ENCODE measurements at regions not wholly inside any gene's neighbourhood (a gene's known extent, or its start where the extent isn't known, plus 50 kb on each side); places are given as distances from the start of the nearest gene placed in this dataset.

- no peaks in the 10 kb centered on the region for H3K27me3 ChIP-seq (ENCODE audit: insufficient read depth, low read length, poor library complexity, severe bottlenecking)
- TF ChIP-seq CTCF (conservative IDR thresholded peaks at IDR 0.05; ENCODE audit: low read length) (no peak), EZH2phosphoT487 (IDR thresholded peaks at IDR 0.05; ENCODE audit: borderline replicate concordance) (no peak)
- no peak overlapping the region for H3K4me2 ChIP-seq (ENCODE audit: low read depth, low read length, poor library complexity, severe bottlenecking)
- no peak overlapping the region for H2AFZ ChIP-seq (ENCODE audit: low read length)
- no peaks in the 10 kb centered on the region for H3K79me2 ChIP-seq (ENCODE audit: insufficient read depth, low read length)
- H3K9ac ChIP-seq (ENCODE audit: low read depth, low read length, poor library complexity, severe bottlenecking) = no peak overlapping the region
- H3K4me1 ChIP-seq (ENCODE audit: insufficient read depth, low read length, poor library complexity, severe bottlenecking) = peaks cover 14% of the 10 kb centered on the region
- H3K4me3 ChIP-seq (ENCODE audit: low read length, poor library complexity, severe bottlenecking) = no peak overlapping the region
- H3K9me3 ChIP-seq (ENCODE audit: insufficient read depth, low read depth, low read length) = no peaks in the 10 kb centered on the region
- no peaks in the 10 kb centered on the region for H3K36me3 ChIP-seq (ENCODE audit: insufficient read depth, low read length)
- H3F3A ChIP-seq (ENCODE audit: low read depth) = peaks cover 8% of the 10 kb centered on the region
- H3K9me2 ChIP-seq (replicated peaks; ENCODE audit: low read depth, low read length) = no peaks in the 10 kb centered on the region
- no peaks in the 10 kb centered on the region for H4K20me1 ChIP-seq (ENCODE audit: insufficient read depth, low read length, poor library complexity, severe bottlenecking)
Observed at GRCh38 chr3:162139841-162140240, 643.2 kb downstream of the OTOL1 start.

DNA sequence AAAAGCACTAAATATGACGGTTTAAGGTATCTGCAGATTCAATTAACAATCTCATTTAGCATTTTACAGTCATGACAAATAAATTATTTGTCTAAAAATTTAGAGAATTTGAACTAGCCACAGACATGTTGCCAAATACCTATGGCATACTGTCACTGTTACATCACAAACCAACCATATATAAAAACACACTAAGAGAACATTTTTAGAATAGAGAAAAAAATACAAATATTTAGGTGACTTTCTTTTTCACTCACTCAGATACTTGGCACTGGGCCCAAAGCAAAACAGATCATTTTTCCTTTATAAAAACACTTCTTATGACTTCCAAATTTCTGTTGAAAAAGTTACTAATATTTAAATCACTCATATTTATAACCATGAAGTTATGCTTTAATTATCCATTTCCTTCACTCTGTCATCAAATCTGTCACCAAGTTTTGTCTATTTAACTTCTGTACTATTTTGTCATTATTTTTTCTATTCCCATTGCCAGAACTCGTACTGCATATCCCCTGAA lies 644.7 kb downstream of the OTOL1 start:
- Histone ChIP-seq H3K79me2 (ENCODE audit: insufficient read depth, low read length) (no peaks in the 10 kb centered on the region), H4K20me1 (ENCODE audit: insufficient read depth, low read length, poor library complexity, severe bottlenecking) (no peaks in the 10 kb centered on the region), H3F3A (ENCODE audit: low read depth) (no peaks in the 10 kb centered on the region), H3K9me3 (ENCODE audit: insufficient read depth, low read depth, low read length) (no peaks in the 10 kb centered on the region), H3K4me2 (ENCODE audit: low read depth, low read length, poor library complexity, severe bottlenecking) (no peak overlapping the region), H3K27me3 (ENCODE audit: insufficient read depth, low read length, poor library complexity, severe bottlenecking) (no peaks in the 10 kb centered on the region), H3K36me3 (ENCODE audit: insufficient read depth, low read length) (no peaks in the 10 kb centered on the region), H3K9ac (ENCODE audit: low read depth, low read length, poor library complexity, severe bottlenecking) (no peak overlapping the region), H3K4me3 (ENCODE audit: low read length, poor library complexity, severe bottlenecking) (no peak overlapping the region), H2AFZ (ENCODE audit: low read length) (no peak overlapping the region; the same call in 1 of the 2 replicates), H3K9me2 (replicated peaks; ENCODE audit: low read depth, low read length) (no peaks in the 10 kb centered on the region), H3K4me1 (ENCODE audit: insufficient read depth, low read length, poor library complexity, severe bottlenecking) (peaks cover 6% of the 10 kb centered on the region)
- no peak for TF ChIP-seq EZH2phosphoT487 (IDR thresholded peaks at IDR 0.05; ENCODE audit: borderline replicate concordance)
- no peak for TF ChIP-seq CTCF (conservative IDR thresholded peaks at IDR 0.05; ENCODE audit: low read length)

- no peaks in the 10 kb centered on the region for H3K79me2 ChIP-seq (ENCODE audit: insufficient read depth, low read length)
- H3K27me3 ChIP-seq (ENCODE audit: insufficient read depth, low read length, poor library complexity, severe bottlenecking) = no peaks in the 10 kb centered on the region
- no peaks in the 10 kb centered on the region for H3K36me3 ChIP-seq (ENCODE audit: insufficient read depth, low read length)
- peaks cover 4% of the 10 kb centered on the region for H3K4me1 ChIP-seq (ENCODE audit: insufficient read depth, low read length, poor library complexity, severe bottlenecking)
- H3K4me3 ChIP-seq (ENCODE audit: low read length, poor library complexity, severe bottlenecking) = no peak overlapping the region
- H3K9me3 ChIP-seq (ENCODE audit: insufficient read depth, low read depth, low read length) = no peaks in the 10 kb centered on the region
- H3K4me2 ChIP-seq (ENCODE audit: low read depth, low read length, poor library complexity, severe bottlenecking) = no peak overlapping the region
- H3K9me2 ChIP-seq (replicated peaks; ENCODE audit: low read depth, low read length) = no peaks in the 10 kb centered on the region
- H4K20me1 ChIP-seq (ENCODE audit: insufficient read depth, low read length, poor library complexity, severe bottlenecking) = no peaks in the 10 kb centered on the region
- TF ChIP-seq CTCF (conservative IDR thresholded peaks at IDR 0.05; ENCODE audit: low read length) (no peak), EZH2phosphoT487 (IDR thresholded peaks at IDR 0.05; ENCODE audit: borderline replicate concordance) (no peak)
- H3K9ac ChIP-seq (ENCODE audit: low read depth, low read length, poor library complexity, severe bottlenecking) = no peak overlapping the region
- no peak overlapping the region for H2AFZ ChIP-seq (ENCODE audit: low read length)
- H3F3A ChIP-seq (ENCODE audit: low read depth) = no peaks in the 10 kb centered on the region
Observed at GRCh38 chr3:162142511-162142910, 645.9 kb downstream of the OTOL1 start.

Data from Loucy (cell line).